Keratinocyte (primary cell): ENCODE measurements at regions not wholly inside any gene's neighbourhood (a gene's known extent, or its start where the extent isn't known, plus 50 kb on each side); places are given as distances from the start of the nearest gene placed in this dataset.

Experiments
- DNase-seq: peaks from one replicate; pipeline ENCODE4 v3.0.0-alpha.2; 2011; ENCODE audit warnings: low read depth, missing footprints, low spot score
- FAIRE-seq: peaks from 2 replicates; lab custom pipeline; 2011; peaks lifted over from hg19 to GRCh38; lab: Jason Lieb, UNC
- H2AFZ ChIP-seq: 2 replicates; pipeline ENCODE4 v1.6.0; 2012; ENCODE audit warnings: low read length, control low read depth, inconsistent platforms; ENCODE audit not compliant: control insufficient read depth
- H3K27ac ChIP-seq: 2 replicates; pipeline ENCODE4 v1.5.1; 2011; ENCODE audit warnings: low read length; ENCODE audit not compliant: control insufficient read depth, insufficient read depth
- H3K27me3 ChIP-seq: 3 replicates; pipeline ENCODE4 v1.6.0; 2011; ENCODE audit warnings: low read length; ENCODE audit not compliant: control insufficient read depth, insufficient read depth; ENCODE audit errors: extremely low read depth
- H3K36me3 ChIP-seq, 2 experiments: 2 replicates in 1 of 2; 3 replicates in 1 of 2; pipeline ENCODE4 v1.5.1; 2011; ENCODE audit warnings: low read length in 2 of 2, mild to moderate bottlenecking in 1 of 2; ENCODE audit not compliant: control insufficient read depth in 2 of 2, insufficient read depth in 2 of 2; ENCODE audit errors: extremely low read depth in 1 of 2
- H3K4me1 ChIP-seq: 3 replicates; pipeline ENCODE4 v1.5.1; 2011; ENCODE audit warnings: low read length; ENCODE audit not compliant: control insufficient read depth, insufficient read depth; ENCODE audit errors: extremely low read depth
- H3K4me2 ChIP-seq: 3 replicates; pipeline ENCODE4 v1.6.0; 2011; ENCODE audit warnings: low read depth, low read length; ENCODE audit not compliant: control insufficient read depth, insufficient read depth; ENCODE audit errors: extremely low read depth
- H3K4me3 ChIP-seq, 3 experiments: fragments of 200-600 bp in 1 of 3; sonication (generic) in 1 of 3; 2 replicates in 2 of 3; 3 replicates in 1 of 3; pipeline ENCODE4 v1.5.1; 2011 to 2016; ENCODE audit warnings: low read length in 3 of 3, mild to moderate bottlenecking in 3 of 3, control low read depth in 2 of 3, inconsistent platforms in 1 of 3, low read depth in 1 of 3, mixed read lengths in 1 of 3, mixed run types in 1 of 3, moderate library complexity in 1 of 3; ENCODE audit not compliant: control insufficient read depth in 2 of 3, insufficient read depth in 2 of 3; ENCODE audit errors: extremely low read depth in 1 of 3
- H3K79me2 ChIP-seq: 2 replicates; pipeline ENCODE4 v1.6.0; 2012; ENCODE audit warnings: low read length; ENCODE audit not compliant: control insufficient read depth, insufficient read depth
- H3K9ac ChIP-seq: 3 replicates; pipeline ENCODE4 v1.6.0; 2011; ENCODE audit warnings: low read length; ENCODE audit not compliant: control insufficient read depth, insufficient read depth; ENCODE audit errors: extremely low read depth
- H3K9me1 ChIP-seq: 3 replicates; pipeline ENCODE4 v1.6.0; 2011; ENCODE audit warnings: low read length; ENCODE audit not compliant: control insufficient read depth, insufficient read depth; ENCODE audit errors: extremely low read depth
- H3K9me3 ChIP-seq: 2 replicates; pipeline ENCODE4 v1.5.1; 2012; ENCODE audit warnings: low read depth, low read length; ENCODE audit not compliant: control insufficient read depth
- H4K20me1 ChIP-seq: 3 replicates; pipeline ENCODE4 v1.6.0; 2011; ENCODE audit warnings: low read length; ENCODE audit not compliant: control insufficient read depth, insufficient read depth; ENCODE audit errors: extremely low read depth
- CTCF ChIP-seq, 3 experiments: IDR thresholded peaks in 1 of 3; conservative IDR thresholded peaks in 1 of 3; optimal IDR thresholded peaks in 1 of 3; 2 replicates in 2 of 3; 3 replicates in 1 of 3; pipeline versions ENCODE3 to v1.5.1; 2011; ENCODE audit warnings: low read length in 3 of 3, mild to moderate bottlenecking in 3 of 3, moderate library complexity in 2 of 3, control low read depth in 1 of 3, inconsistent platforms in 1 of 3; ENCODE audit not compliant: insufficient read depth in 2 of 3; ENCODE audit errors: extremely low read depth in 1 of 3
- EZH2 ChIP-seq: IDR thresholded peaks from one replicate; pipeline ENCODE4 v1.6.1; 2012; ENCODE audit warnings: inconsistent platforms, mild to moderate bottlenecking, low read length, moderate library complexity
- dilution Hi-C: fragments of 300-500 bp; cut with MboI; formaldehyde crosslinking; loops from one replicate; pipeline ENCODE4 v1.7.0; 2020; ENCODE audit warnings: low sequenced_read_pairs; ENCODE audit not compliant: extremely low pct_ligation_motif_present

GRCh38 chr4:184280591-184281071 is 63.0 kb upstream of the ENPP6 start:
- FAIRE-seq (no peak), DNase-seq (no peak)
- H2AFZ ChIP-seq = no peak overlapping the region
- H3K4me2 ChIP-seq = no peak overlapping the region
- no peaks in the 10 kb centered on the region for H3K79me2 ChIP-seq
- H3K27me3 ChIP-seq = no peaks in the 10 kb centered on the region
- H3K4me1 ChIP-seq = peaks cover 13% of the 10 kb centered on the region
- no peaks in the 10 kb centered on the region for H4K20me1 ChIP-seq
- H3K27ac ChIP-seq = no peak overlapping the region
- dilution Hi-C loops = no loop called here
- TF ChIP-seq CTCF (optimal IDR thresholded peaks at IDR 0.05 in 1 of 3, IDR thresholded peaks at IDR 0.05 in 1 of 3, conservative IDR thresholded peaks at IDR 0.05 in 1 of 3; ENCODE audit: extremely low read depth in 1 of 3, insufficient read depth in 2 of 3, low read length in 3 of 3) (no peak), EZH2 (no peak)
- peaks cover 2% of the 10 kb centered on the region for H3K9me3 ChIP-seq
- no peaks in the 10 kb centered on the region for H3K9me1 ChIP-seq
- H3K36me3 ChIP-seq = no peaks in the 10 kb centered on the region
- H3K9ac ChIP-seq = no peak overlapping the region
- H3K4me3 ChIP-seq = no peak overlapping the region

- TF ChIP-seq CTCF (optimal IDR thresholded peaks at IDR 0.05 in 1 of 3, IDR thresholded peaks at IDR 0.05 in 1 of 3, conservative IDR thresholded peaks at IDR 0.05 in 1 of 3; ENCODE audit: extremely low read depth in 1 of 3, insufficient read depth in 2 of 3, low read length in 3 of 3) (no peak), EZH2 (no peak)
- Histone ChIP-seq H4K20me1 (no peaks in the 10 kb centered on the region), H3K36me3 (no peaks in the 10 kb centered on the region), H3K4me2 (no peak overlapping the region), H2AFZ (no peak overlapping the region), H3K9me3 (peaks cover 2% of the 10 kb centered on the region), H3K79me2 (no peaks in the 10 kb centered on the region), H3K27ac (no peak overlapping the region), H3K9ac (no peak overlapping the region), H3K4me3 (no peak overlapping the region), H3K4me1 (peaks cover 13% of the 10 kb centered on the region), H3K27me3 (no peaks in the 10 kb centered on the region), H3K9me1 (no peaks in the 10 kb centered on the region)
- dilution Hi-C loops = no loop called here
- DNase-seq (no peak), FAIRE-seq (peak; percentile 63)
Measured at GRCh38 chr4:184280137-184280536, 62.5 kb upstream of the ENPP6 start.
